OCI-LY7 (cell line): ENCODE measurements at regions not wholly inside any gene's neighbourhood (a gene's known extent, or its start where the extent isn't known, plus 50 kb on each side); places are given as distances from the start of the nearest gene placed in this dataset.

ENCODE experiments used
- BruUV-seq: library from RNA; stranded (reverse); fragments of 400-500 nt; replicated peaks from 2 replicates; lab custom pipeline; 2021; lab: Mats Ljungman, UMichigan
- CTCF ChIA-PET: fragments of 300-600 bp; sonication (Branson Sonifier 250); formaldehyde crosslinking; loops from one replicate; lab custom pipeline; 2022; ENCODE audit warnings: antibody characterized with exemption; ENCODE audit not compliant: unreplicated experiment; lab: Charles Lee
- POLR2A ChIA-PET: fragments of 300-600 bp; sonication (Branson Sonifier 250); formaldehyde crosslinking; loops from one replicate; lab custom pipeline; 2022; ENCODE audit warnings: antibody characterized with exemption; lab: Charles Lee
- DNase-seq: peaks from one replicate; pipeline ENCODE4 v3.0.0-alpha.2; 2015; ENCODE audit warnings: low spot score
- H2AFZ ChIP-seq: fragments of 200-600 bp; sonication (generic), shearing (Covaris generic); 2 replicates; pipeline ENCODE4 v1.6.1; 2014; ENCODE audit warnings: mild to moderate bottlenecking, antibody characterized with exemption, low read length, moderate library complexity
- H3K27ac ChIP-seq: fragments of 200-600 bp; sonication (generic); 2 replicates; pipeline ENCODE4 v1.5.1; 2014; ENCODE audit warnings: mixed run types, low read depth, mild to moderate bottlenecking, moderate library complexity, low read length, inconsistent platforms; ENCODE audit not compliant: poor library complexity, severe bottlenecking
- H3K36me3 ChIP-seq: fragments of 200-600 bp; sonication (generic); 2 replicates; pipeline ENCODE4 v1.6.1; 2014; ENCODE audit warnings: mild to moderate bottlenecking, antibody characterized with exemption, low read length, moderate library complexity, mixed read lengths; ENCODE audit not compliant: insufficient read depth
- H3K4me1 ChIP-seq: fragments of 200-600 bp; sonication (generic); 2 replicates; pipeline ENCODE4 v1.5.1; 2014; ENCODE audit warnings: mild to moderate bottlenecking, low read length; ENCODE audit not compliant: insufficient read depth, poor library complexity, severe bottlenecking
- H3K4me2 ChIP-seq: fragments of 200-600 bp; sonication (generic); 2 replicates; pipeline ENCODE4 v1.6.1; 2014; ENCODE audit warnings: mild to moderate bottlenecking, low read length
- H3K4me3 ChIP-seq: fragments of 200-600 bp; sonication (generic); 2 replicates; pipeline ENCODE4 v1.5.1; 2014; ENCODE audit warnings: mild to moderate bottlenecking, low read depth, low read length; ENCODE audit not compliant: poor library complexity, severe bottlenecking
- H3K79me2 ChIP-seq: fragments of 200-600 bp; sonication (generic); 2 replicates; pipeline ENCODE4 v1.6.1; 2016; ENCODE audit warnings: low read depth, mild to moderate bottlenecking, low read length, moderate library complexity, mixed read lengths; ENCODE audit not compliant: insufficient read depth
- H3K9me2 ChIP-seq: fragments of 200-600 bp; sonication (generic); 2 replicates; pipeline ENCODE4 v1.6.1; 2016; ENCODE audit warnings: mild to moderate bottlenecking, low read length, mixed read lengths; ENCODE audit not compliant: insufficient read depth
- H3K9me3 ChIP-seq: fragments of 200-600 bp; sonication (generic); 2 replicates; pipeline ENCODE4 v1.6.1; 2014; ENCODE audit warnings: mild to moderate bottlenecking, mixed run types, low read length, mixed read lengths
- H4K20me1 ChIP-seq: fragments of 200-600 bp; sonication (generic); 2 replicates; pipeline ENCODE4 v1.6.1; 2014; ENCODE audit warnings: mild to moderate bottlenecking, antibody characterized with exemption, low read length, moderate library complexity, mixed read lengths; ENCODE audit not compliant: insufficient read depth
- EZH2phosphoT487 ChIP-seq: fragments of 200-600 bp; sonication (generic); IDR thresholded peaks from 2 replicates; pipeline ENCODE4 v1.6.1; 2018; ENCODE audit warnings: low read depth, borderline replicate concordance, mild to moderate bottlenecking, mixed run types, antibody characterized with exemption, low read length, moderate library complexity, mixed read lengths
- intact Hi-C: fragments of 100-400 bp; cut with micrococcal nuclease; formaldehyde crosslinking; loops from one replicate; pipeline ENCODE4 v1.10.0; 2022; ENCODE audit not compliant: unreplicated experiment
- TF ChIP-seq, protein P1 (sequence below): fragments of 200-600 bp; sonication (generic); conservative IDR thresholded peaks from 2 replicates; pipeline ENCODE4 v1.5.1; 2014; ENCODE audit warnings: mild to moderate bottlenecking, antibody characterized with exemption, low read length, moderate library complexity, mixed read lengths

DNA sequence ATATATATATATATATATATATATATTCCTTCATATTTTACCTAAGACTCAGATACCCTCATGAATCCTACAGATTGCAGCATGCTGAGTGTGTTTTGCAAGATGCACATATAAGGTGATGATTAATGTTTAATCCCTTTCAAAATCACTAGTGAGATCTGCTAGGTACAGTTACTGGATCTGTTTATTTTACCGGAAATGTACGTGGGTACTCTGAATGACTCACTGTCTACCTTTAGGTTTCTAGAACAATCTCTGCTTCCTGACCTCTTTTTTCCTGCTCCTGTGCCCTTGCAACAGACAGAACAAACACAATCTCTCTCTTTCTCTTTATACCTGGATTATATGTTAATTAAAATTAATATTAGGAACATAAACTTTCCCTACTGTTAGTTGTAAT is 379.6 kb downstream of the FAM133A start:
- H3K4me3 ChIP-seq = no peak overlapping the region
- ChIA-PET CTCF (no interaction called here), POLR2A (no interaction called here)
- no peaks in the 10 kb centered on the region for H3K79me2 ChIP-seq
- H3K4me2 ChIP-seq = no peak overlapping the region
- no TSS peak for BruUV-seq
- no peaks in the 10 kb centered on the region for H3K9me2 ChIP-seq
- H3K36me3 ChIP-seq = no peaks in the 10 kb centered on the region
- H3K27ac ChIP-seq = no peak overlapping the region
- DNase-seq = no peak
- intact Hi-C loops = no loop called here
- H2AFZ ChIP-seq = no peak overlapping the region
- no peak for TF ChIP-seq EZH2phosphoT487
- TF ChIP-seq, protein P1, sequence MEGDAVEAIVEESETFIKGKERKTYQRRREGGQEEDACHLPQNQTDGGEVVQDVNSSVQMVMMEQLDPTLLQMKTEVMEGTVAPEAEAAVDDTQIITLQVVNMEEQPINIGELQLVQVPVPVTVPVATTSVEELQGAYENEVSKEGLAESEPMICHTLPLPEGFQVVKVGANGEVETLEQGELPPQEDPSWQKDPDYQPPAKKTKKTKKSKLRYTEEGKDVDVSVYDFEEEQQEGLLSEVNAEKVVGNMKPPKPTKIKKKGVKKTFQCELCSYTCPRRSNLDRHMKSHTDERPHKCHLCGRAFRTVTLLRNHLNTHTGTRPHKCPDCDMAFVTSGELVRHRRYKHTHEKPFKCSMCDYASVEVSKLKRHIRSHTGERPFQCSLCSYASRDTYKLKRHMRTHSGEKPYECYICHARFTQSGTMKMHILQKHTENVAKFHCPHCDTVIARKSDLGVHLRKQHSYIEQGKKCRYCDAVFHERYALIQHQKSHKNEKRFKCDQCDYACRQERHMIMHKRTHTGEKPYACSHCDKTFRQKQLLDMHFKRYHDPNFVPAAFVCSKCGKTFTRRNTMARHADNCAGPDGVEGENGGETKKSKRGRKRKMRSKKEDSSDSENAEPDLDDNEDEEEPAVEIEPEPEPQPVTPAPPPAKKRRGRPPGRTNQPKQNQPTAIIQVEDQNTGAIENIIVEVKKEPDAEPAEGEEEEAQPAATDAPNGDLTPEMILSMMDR = no peak
- no peaks in the 10 kb centered on the region for H3K9me3 ChIP-seq
- H4K20me1 ChIP-seq = no peaks in the 10 kb centered on the region
- H3K4me1 ChIP-seq = no peaks in the 10 kb centered on the region

DNA sequence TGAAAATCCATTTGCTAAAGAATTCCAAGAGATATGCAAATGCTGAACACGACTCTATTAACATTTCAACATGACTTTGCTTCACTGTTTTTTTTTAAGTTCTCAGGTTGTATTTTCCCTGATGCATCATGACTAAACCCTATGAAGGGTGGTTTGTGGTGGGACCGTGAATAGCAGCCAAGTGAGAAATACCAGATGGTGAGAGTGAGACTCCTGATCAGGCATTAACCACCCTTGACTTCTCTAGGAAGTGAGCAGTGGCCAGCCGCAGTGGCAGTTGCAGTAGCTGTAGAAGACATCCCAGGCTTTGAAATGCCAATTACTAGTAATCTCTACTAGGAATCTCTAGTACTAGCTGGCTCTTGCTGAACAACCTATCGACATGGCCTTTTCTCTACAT is 383.4 kb downstream of the FAM133A start:
- H2AFZ ChIP-seq = no peak overlapping the region
- H3K36me3 ChIP-seq = no peaks in the 10 kb centered on the region
- H4K20me1 ChIP-seq = no peaks in the 10 kb centered on the region
- ChIA-PET CTCF (no interaction called here), POLR2A (no interaction called here)
- H3K79me2 ChIP-seq = no peaks in the 10 kb centered on the region
- no peak for DNase-seq
- intact Hi-C loops = no loop called here
- no peak overlapping the region for H3K4me3 ChIP-seq
- no peaks in the 10 kb centered on the region for H3K9me3 ChIP-seq
- no TSS peak for BruUV-seq
- H3K4me2 ChIP-seq = no peak overlapping the region
- H3K9me2 ChIP-seq = no peaks in the 10 kb centered on the region
- no peaks in the 10 kb centered on the region for H3K4me1 ChIP-seq
- TF ChIP-seq EZH2phosphoT487 = no peak
- TF ChIP-seq, protein P1 = no peak
- no peak overlapping the region for H3K27ac ChIP-seq

DNA sequence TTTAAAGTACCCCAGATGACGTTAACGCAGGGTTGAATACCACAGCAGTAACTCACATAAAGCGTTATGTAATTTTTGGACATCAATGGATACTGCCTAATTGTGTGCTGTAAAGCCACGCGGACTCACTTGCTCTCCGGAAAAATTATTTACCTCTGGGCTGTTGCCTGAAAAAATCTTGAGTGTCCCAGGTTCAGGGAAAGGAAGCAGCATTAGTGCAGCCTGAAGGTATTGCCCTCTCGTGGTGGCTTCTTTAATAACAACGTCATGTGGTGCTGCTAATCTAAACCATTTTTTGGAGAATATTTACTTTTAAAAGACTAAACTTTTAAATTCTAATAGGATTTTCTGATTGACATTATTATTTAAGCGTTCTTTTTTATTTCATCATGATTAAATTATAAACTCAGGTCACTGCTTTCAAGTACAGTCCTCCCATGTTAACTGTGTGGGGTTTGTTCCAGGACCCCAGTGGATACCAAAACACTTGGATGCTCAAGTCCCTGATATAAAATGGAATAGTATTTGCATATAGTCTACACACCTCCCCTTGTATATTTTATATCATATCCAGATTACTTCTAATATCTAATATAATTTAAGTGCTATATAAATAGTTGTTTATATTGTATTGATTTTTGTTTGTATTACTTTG is 384.8 kb downstream of the FAM133A start:
- Histone ChIP-seq H4K20me1 (no peaks in the 10 kb centered on the region), H3K79me2 (no peaks in the 10 kb centered on the region), H3K9me3 (no peaks in the 10 kb centered on the region), H3K9me2 (no peaks in the 10 kb centered on the region), H3K4me2 (no peak overlapping the region), H2AFZ (no peak overlapping the region), H3K27ac (no peak overlapping the region), H3K4me3 (no peak overlapping the region), H3K36me3 (no peaks in the 10 kb centered on the region), H3K4me1 (no peaks in the 10 kb centered on the region)
- intact Hi-C loops = no loop called here
- DNase-seq = peak; percentile 0
- no peak for TF ChIP-seq EZH2phosphoT487
- TF ChIP-seq, protein P1 = peak; percentile 56
- ChIA-PET POLR2A (no interaction called here), CTCF (no interaction called here)
- BruUV-seq = no TSS peak
